Progenitor cell of endocrine pancreas (in vitro differentiated cells): ENCODE measurements at regions not wholly inside any gene's neighbourhood (a gene's known extent, or its start where the extent isn't known, plus 50 kb on each side); places are given as distances from the start of the nearest gene placed in this dataset.

Experiments
- DNase-seq: peaks from one replicate; pipeline ENCODE4 v3.0.0; 2021; ENCODE audit warnings: low spot score; ENCODE audit not compliant: unreplicated experiment
- H3K27ac Mint-ChIP-seq: 2 replicates; pipeline ENCODE4 v1.8.0; 2021; ENCODE audit warnings: mild to moderate bottlenecking, moderate library complexity, mixed read lengths
- H3K27me3 Mint-ChIP-seq: 2 replicates; pipeline ENCODE4 v1.8.0; 2021; ENCODE audit warnings: mixed read lengths
- H3K36me3 Mint-ChIP-seq: 2 replicates; pipeline ENCODE4 v1.8.0; 2022; ENCODE audit warnings: mixed read lengths; ENCODE audit not compliant: insufficient read depth
- H3K4me1 Mint-ChIP-seq: 2 replicates; pipeline ENCODE4 v1.8.0; 2021; ENCODE audit warnings: low read depth, mixed read lengths
- H3K4me3 Mint-ChIP-seq: 2 replicates; pipeline ENCODE4 v1.8.0; 2021; ENCODE audit warnings: low read depth, mild to moderate bottlenecking, moderate library complexity, mixed read lengths
- H3K9me3 Mint-ChIP-seq: 2 replicates; pipeline ENCODE4 v1.8.0; 2021; ENCODE audit warnings: low read depth, mixed read lengths
- CTCF ChIP-seq: fragments of 200-600 bp; sonication (generic); IDR thresholded peaks from one replicate; pipeline ENCODE4 v1.5.0; 2021; ENCODE audit warnings: antibody characterized with exemption, mild to moderate bottlenecking; ENCODE audit not compliant: unreplicated experiment

- Mint-ChIP-seq H3K27ac (no peak overlapping the region), H3K36me3 (no peaks in the 10 kb centered on the region), H3K27me3 (no peaks in the 10 kb centered on the region), H3K9me3 (no peaks in the 10 kb centered on the region), H3K4me3 (no peak overlapping the region), H3K4me1 (no peaks in the 10 kb centered on the region)
- DNase-seq: no peak
- TF ChIP-seq CTCF: no peak
These were observed 132.1 kb upstream of the ADGRL3 start for GRCh38 chr4:61068060-61068459.

- H3K4me3 Mint-ChIP-seq: no peak overlapping the region
- no peaks in the 10 kb centered on the region for H3K4me1 Mint-ChIP-seq
- TF ChIP-seq CTCF: no peak
- H3K27me3 Mint-ChIP-seq: no peaks in the 10 kb centered on the region
- DNase-seq: no peak
- no peak overlapping the region for H3K27ac Mint-ChIP-seq
- H3K9me3 Mint-ChIP-seq: no peaks in the 10 kb centered on the region
- H3K36me3 Mint-ChIP-seq: no peaks in the 10 kb centered on the region
These were observed 131.4 kb upstream of the ADGRL3 start for GRCh38 chr4:61068745-61069144.

- no peaks in the 10 kb centered on the region for H3K9me3 Mint-ChIP-seq
- DNase-seq: no peak
- H3K4me3 Mint-ChIP-seq: no peak overlapping the region
- H3K36me3 Mint-ChIP-seq: no peaks in the 10 kb centered on the region
- H3K27ac Mint-ChIP-seq: no peak overlapping the region
- no peak for TF ChIP-seq CTCF
- no peaks in the 10 kb centered on the region for H3K27me3 Mint-ChIP-seq
- no peaks in the 10 kb centered on the region for H3K4me1 Mint-ChIP-seq
These were observed 129.9 kb upstream of the ADGRL3 start for GRCh38 chr4:61070269-61070668.

GRCh38 chr4:61079427-61079826 is 120.7 kb upstream of the ADGRL3 start:
- H3K27ac Mint-ChIP-seq: no peak overlapping the region
- H3K36me3 Mint-ChIP-seq: no peaks in the 10 kb centered on the region
- peaks cover 19% of the 10 kb centered on the region for H3K9me3 Mint-ChIP-seq
- H3K4me3 Mint-ChIP-seq: no peak overlapping the region
- no peaks in the 10 kb centered on the region for H3K27me3 Mint-ChIP-seq
- H3K4me1 Mint-ChIP-seq: no peaks in the 10 kb centered on the region
- no peak for DNase-seq
- no peak for TF ChIP-seq CTCF

GRCh38 chr4:61079976-61080375 is 120.2 kb upstream of the ADGRL3 start:
- no peak overlapping the region for H3K4me3 Mint-ChIP-seq

More at GRCh38 chr4:61079976-61080375, 120.2 kb upstream of the ADGRL3 start:
- DNase-seq: no peak
- H3K4me1 Mint-ChIP-seq: no peaks in the 10 kb centered on the region
- H3K27ac Mint-ChIP-seq: no peak overlapping the region
- H3K9me3 Mint-ChIP-seq: peaks cover 19% of the 10 kb centered on the region
- H3K36me3 Mint-ChIP-seq: no peaks in the 10 kb centered on the region
- no peak for TF ChIP-seq CTCF
- no peaks in the 10 kb centered on the region for H3K27me3 Mint-ChIP-seq
